ENCODE measurements at regions not wholly inside any gene's neighbourhood (a gene's known extent, or its start where the extent isn't known, plus 50 kb on each side); places are given as distances from the start of the nearest gene placed in this dataset.

DNA sequence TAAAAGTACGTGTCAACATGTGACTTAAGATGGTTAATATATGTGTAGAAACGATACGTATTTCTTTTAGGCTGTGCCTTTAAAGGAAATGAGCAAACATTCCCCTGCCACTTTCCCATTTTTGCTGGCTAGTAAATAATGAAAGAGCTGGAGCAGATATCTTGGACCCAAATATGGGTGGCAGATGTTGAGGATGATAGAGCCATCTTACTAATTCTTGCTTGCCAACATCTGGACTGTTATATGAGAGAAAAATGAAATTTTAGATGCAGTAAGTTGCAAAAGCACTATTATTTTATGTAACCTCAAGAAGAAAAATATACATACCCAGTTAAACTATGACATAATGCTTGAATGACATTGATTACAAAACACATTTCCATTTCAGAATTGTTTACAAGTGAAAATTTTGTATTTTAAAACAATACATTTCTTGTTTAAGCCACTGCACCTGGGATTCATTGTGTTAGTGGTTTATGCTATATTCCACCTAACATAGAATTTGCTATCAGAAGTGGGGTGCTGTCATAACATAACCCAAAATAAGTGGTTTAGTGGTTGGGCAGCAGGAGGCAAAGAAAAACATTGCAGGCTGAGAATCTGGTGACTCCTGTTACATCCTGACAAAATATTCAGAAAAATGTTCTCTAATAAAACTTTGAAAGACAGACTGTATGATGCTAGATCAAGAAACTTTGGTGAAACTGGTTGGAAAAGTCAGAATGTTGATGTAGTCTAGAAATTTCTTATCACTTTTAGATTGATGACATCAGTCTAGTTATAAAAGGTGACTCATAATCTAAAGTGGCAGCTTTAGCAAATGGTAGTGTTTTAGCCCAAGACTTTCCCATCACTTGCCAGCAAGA is 305.0 kb downstream of the PTEN start:
- no peak for DNase-seq (ENCODE audit: low read depth, low spot score)

DNA sequence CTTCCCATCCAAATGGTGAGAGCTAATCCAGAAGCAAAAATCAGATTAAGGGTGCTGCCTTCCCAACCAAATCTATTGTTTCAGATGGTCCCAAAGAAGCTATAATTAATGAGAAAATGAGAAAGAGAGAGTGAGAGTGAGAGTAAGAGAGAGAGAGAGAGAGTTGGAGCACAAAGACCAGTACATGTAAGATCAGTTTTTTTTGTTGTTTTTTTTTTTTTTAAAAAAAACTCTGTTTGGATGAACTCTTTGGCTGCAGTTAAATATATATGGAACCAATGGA is 305.6 kb downstream of the PTEN start:
- DNase-seq (ENCODE audit: low read depth, low spot score): no peak

DNA sequence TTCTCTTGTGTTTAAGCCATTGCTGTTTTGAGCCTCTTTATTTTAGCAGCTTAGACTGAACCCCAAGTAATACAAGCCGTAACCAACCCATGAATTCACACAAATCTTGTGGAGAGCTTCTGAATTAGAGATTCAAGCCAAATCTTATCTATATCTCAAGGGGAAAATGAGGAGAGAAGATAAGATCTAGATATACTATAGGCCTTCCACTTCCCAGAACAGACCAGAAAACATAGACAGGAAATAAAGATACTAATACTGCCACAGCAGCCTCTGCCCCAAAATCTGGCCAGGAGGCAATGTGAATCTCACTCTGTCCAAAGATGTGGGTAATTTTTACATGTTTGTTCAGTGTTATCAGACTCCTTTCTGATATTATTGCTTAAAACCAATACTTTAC is 307.2 kb downstream of the PTEN start:
- no peak for DNase-seq (ENCODE audit: low read depth, low spot score)

DNA sequence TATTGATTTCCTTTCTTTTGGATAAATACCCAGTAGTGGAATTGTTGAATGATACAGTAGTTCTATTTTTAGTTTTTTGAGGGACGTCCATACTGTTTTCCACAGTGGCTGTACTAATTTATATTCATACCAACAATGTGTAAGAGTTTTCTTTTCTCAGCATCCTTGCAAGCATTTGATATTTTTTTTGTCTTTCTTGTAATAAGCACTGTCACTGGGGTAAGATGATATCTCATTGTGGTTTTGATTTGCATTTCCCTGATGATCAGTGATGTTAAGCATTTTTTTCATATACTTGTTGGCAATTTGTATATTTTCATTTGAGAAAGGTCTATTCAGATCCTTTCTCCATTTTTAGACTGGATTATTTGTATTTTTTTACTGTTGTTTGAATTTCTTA is 308.7 kb downstream of the PTEN start:
- DNase-seq (ENCODE audit: low read depth, low spot score): no peak

DNA sequence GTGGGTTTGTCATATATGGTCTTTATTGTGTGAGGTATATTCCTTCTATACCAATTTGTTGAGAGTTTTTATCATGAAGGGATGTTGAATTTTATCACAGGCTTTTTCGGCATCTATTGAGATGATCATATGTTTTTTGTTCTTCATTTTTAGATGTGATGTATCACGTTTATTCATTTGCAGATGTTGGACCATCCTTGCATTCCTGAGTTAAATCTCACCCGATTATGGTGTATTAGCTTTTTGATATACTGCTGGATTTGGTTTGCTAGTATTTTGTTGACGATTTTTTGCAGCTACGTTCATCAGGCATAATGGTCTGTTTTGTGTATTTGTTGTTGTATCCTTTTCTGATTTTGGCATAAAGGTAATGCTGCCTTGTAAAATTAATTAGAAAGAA is 311.0 kb downstream of the PTEN start:
- DNase-seq (ENCODE audit: low read depth, low spot score): no peak

DNA sequence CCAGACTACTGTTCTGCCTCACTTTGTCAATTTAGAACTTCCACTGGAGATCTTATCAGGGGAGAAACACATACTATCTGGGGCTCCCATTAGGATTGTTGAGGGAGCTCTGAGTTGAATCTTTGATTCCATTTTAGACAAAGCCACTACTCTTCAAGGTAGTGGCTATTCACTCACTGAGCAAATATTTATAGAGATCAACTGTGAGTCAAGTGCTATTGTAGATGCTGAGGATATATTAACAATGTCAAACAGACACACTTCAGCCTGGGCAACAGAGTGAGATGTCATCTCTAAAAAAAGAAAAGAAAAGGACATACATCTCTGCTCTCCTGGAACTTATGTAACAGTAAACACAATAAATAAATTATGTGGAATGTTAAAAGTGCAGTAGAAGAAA is 315.3 kb downstream of the PTEN start:
- no peak for DNase-seq (ENCODE audit: low read depth, low spot score)

DNA sequence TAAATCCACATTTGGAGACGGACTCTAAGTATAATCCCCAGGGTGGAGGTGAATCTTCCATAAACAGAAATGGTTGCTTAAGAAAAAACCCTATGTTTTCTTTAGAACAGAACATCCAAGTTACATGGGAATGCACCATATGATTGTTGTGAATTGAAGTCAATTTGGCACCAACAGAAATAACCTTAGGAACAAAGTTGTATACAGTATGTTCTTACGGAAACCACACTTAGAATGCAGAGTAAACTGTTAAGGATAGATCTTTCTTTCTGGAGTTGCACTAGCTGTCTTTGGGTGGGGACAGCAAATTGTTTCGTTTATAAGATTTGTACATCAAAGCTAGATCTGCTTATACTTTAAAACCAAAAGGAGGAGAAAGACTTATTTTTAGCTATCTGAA is 316.4 kb downstream of the PTEN start:
- DNase-seq (ENCODE audit: low read depth, low spot score): no peak

DNA sequence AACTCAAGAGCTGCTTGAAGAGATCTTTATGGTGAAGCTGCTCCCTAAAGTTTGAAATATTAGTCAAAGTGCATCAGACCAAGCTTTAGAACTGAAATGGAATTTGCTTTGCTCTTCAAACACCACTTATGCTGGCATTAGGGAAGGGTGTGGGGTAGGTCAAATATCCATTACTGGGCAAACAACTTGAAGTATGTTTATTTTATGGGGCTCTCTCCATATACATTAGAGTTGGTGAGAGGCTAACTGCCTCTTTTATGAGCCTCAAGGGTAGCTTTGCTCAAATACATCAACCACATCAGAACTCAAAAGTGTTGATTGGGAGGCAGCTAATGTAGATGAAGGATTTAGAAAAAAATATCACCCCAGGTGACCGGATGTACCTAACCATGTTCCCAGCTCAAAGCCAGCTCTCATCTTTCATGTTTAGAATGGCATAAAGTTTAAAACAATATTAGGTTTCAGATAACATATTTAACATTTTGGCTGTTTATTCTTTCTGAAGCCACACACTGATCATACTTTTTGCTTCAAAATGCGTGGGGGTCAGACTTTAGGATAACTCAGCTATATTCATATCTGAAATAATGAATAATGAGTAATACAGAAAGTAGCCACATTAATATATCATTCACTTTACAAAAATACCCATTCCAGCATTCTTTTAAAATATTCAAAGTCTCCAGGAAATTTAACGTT is 318.6 kb downstream of the PTEN start:
- no peak for DNase-seq (ENCODE audit: low read depth, low spot score)

DNA sequence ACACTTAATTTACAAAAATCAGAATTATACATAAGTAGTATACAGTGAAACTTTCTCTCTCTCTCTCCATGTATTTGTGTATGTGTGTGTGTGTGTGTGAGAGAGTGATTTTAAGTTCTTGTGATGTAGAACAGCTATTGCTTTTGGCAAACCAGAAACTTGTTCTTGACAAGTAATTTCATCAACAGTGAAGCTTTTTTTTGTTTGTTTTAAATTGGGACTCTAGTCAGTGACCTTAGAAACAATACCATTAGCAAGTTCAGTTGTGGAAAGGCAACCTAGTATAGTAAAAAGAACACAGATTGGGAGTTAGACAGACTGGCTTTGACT is 319.1 kb downstream of the PTEN start:
- DNase-seq (ENCODE audit: low read depth, low spot score): no peak

DNA sequence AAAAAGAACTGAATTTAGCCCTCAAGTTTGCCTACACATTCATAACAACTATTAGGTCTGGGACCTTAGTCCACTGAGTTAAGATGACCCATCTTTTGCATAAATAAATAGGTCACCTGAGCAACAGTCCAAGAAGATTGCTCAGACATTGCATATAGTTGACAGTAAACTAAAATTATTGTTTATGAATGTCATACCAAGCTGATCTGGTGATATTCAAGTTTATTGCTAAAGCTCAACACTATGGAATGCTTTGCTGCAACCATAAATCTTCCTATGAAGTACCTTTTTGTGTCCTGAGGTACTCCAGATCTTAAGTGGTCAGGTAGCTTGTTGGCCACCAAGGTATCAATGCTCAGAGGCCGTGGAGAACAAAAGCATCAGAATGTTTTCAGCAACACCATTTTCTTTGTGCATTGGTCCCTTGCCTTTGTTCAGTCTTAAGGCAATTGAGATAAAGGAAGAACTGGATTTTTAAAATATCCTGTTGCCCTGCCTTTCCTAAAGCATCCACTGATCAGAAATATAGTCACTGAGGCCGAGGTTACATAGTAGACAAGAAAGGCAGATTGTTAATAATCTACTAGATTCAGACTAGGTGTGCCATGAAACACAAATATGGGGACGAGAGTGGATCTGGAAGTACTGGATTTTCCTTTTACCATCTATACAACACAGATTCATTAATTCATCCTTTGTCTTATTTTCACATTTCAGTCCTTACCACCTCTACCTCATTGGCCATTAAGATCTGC is 321.3 kb downstream of the PTEN start:
- DNase-seq (ENCODE audit: low read depth, low spot score): no peak

DNA sequence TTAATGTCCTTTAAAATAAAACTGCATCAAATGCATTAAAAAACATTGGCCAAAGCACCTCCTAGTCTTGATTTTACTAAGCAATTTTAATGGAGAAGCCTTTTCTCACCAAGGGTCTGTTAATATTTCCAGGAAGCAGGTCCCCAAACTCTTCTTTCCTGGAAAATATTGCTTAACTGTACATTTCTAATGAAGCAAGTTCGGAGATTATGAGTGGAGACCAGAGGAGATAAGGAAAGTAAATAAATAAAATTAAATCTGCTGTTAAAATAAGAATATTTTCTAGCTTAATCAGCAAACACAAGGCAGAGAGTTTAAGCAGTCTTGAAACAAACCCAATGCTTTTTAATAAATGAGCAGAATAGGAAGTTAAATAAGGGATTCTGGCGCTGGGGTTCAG is 322.4 kb downstream of the PTEN start:
- no peak for DNase-seq (ENCODE audit: low read depth, low spot score)

DNA sequence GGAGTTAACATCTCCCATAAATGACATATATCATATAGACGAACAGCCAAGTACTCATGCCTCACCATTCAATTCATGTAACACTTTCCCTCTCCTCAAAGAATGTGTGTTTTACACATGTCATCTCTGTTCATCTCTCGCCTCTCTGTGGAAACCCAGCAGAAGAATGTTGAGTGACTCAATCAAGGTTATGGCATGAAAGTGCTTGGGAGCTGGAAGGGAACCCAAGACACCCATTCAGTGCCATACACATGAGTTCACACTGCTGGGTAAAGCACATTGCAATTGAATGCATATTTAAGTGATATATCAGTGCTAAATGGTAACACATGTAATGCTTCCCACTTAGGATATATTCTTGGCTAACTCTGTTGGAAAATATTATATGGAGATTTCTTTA is 322.9 kb downstream of the PTEN start:
- no peak for DNase-seq (ENCODE audit: low read depth, low spot score)

DNA sequence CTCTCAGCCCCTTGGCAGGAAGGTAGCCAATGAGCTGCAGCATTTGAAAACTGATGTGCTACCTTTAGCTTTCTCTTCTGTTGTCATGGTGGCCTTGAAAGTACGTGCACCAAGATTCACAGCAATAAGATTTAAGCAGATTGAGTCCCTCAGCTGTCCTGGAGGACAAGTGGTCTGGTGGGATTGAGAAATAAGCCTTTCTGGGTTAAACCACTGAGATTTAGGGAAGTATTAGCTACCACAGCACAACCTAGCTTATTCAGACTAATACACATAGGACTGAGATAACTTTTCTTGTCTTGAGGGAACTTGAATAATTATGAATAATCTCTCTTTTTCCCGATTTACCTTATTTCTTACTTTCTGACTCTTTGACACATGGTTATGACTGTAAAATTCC is 324.0 kb downstream of the PTEN start:
- no peak for DNase-seq (ENCODE audit: low read depth, low spot score)

DNA sequence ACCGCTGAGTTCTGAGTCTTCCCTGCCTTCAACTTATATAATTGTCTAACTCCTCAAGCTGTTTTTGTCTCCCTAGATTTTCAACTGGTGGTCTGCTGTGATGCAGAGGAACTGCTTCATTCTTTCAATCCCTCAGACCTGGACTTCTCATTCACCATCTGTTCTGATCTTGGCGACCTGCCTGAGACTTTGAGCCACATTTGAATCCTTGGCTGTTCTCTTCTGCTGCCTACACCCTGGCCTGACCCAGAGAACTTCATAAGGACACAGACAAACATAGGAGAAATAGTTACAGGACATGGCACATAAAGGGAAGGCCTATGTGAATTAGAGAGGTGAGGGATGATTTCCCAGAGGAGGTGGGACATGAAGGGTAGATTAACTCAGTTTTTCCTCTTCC is 326.7 kb downstream of the PTEN start:
- no peak for DNase-seq (ENCODE audit: low read depth, low spot score)

DNA sequence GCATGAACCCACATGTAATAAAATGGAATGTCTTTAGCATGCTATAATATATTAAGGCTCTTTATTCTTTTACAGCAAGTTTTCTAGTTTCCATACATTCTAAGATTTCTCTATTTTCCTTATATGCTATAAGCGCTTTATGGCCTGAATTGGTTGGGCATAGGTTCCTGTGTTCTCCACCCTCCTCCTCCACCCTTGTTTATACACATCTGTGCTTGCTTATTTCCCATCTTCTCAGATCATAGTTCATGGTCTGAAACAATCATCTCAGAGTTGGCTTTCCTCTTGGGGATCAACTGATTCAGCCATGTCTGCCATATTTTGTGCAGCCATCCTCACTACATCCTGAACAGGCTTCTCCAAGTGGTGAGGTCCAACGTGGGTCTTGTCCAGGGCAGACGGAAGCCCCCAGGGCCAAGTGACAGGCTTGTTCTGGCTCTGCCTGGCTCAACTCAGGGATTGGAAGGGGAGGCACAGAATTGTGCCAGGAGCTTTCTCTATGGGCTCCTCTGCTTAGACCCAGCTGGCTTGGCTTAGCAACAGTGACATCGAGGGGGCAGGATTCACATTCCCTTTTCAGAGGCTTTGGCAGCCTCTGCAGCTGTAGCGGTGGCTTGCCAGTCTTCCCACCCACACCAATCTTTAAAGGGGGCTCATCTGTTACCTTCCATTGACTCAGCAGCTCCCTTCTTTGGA is 327.3 kb downstream of the PTEN start:
- no peak for DNase-seq (ENCODE audit: low read depth, low spot score)

DNA sequence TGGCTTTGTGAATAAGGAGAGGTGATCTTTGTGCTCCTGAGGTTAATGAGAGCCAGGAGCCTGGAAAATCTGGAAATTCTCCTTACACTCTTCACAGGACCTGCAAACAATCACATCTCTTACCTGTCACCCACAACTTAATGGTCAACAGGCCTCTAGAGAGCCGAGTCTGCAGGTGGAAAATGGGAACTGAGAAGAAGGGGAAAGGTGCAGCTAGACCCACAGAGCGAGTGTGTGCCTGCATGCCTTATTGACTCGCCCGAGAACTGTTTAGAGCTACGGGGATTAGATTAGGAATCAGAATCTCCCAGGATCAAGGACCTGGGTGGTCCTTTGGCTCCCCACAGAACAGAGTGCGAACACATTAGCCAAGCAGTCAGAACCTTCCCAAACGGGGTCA is 329.6 kb downstream of the PTEN start:
- DNase-seq (ENCODE audit: low read depth, low spot score): no peak

DNA sequence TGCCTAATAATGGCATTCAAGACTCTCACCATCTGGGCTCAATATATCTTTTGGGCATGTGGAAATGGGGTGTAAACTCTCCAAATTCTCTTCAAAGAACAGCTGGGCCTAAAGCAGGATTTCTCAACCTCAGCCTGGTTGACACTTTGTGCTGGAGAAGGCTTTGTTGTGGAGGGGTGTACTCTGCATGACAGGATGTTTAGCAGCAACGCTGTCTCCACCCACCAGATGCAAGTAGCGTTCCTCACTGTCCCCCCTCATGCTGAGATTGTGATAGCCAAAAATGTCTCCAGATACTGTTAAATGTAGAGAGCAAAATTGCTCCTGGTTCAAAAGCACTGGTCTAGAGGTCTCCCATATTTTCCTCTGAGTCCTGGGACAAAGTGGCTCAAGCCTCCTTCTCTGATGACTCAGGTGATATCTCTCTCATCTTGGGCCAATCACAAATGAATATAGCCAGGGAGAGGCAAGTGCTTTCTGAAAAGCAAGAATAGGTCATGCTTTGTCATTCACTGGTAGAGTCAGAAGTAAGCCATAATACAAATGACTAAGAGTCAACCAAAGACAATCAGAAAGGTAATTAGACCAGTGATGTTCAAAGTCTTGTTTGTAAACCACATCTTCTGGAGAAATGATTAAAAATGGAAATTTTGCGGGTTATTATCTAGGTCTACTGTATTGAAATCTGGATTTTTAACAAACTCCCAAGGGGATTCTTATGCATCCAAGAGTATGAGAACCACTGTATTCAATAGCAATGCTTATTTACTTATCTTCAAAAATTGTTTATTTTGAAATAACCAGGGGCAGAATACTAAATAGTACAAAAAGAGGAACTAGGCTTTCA is 330.8 kb downstream of the PTEN start:
- DNase-seq (ENCODE audit: low read depth, low spot score): no peak

DNA sequence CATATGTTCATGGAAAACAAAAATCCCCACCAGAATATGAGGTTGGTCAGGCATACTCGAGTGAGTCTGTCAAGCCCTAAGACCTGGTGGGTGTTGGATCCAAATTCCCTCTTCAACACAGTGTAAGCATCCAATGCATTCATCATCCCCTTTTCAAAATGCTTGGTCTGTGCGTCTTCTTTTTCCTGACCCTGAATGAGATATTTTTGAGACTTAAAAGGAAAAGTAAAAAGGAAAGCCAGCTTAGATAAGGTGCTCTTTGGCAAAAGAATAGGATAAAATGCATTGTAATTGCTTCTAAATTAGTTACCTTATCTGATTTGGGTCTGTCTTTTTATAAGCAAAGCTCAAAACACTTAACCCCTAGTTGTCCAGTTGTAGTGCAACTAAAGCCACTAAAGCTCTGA is 331.5 kb downstream of the PTEN start:
- DNase-seq (ENCODE audit: low read depth, low spot score): no peak

DNA sequence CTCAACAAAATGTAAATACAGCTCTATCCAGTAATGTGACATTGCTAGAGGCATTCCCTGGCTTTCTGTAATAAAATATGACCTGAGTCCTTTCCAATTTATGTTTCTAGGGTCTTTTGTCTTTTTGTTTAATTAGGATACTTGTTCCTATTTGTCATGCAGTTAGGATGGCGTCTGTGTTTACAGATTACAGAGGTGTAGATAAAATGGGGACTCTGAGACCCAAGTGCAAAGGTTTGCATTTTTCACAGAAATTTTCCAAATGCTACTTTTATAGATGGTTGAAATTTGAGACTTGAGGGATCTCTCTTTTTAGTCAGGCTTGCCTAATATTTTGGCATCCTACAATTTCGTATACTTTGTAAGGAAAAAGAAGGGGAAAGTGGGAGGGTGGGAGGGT is 332.4 kb downstream of the PTEN start:
- no peak for DNase-seq (ENCODE audit: low read depth, low spot score)

DNA sequence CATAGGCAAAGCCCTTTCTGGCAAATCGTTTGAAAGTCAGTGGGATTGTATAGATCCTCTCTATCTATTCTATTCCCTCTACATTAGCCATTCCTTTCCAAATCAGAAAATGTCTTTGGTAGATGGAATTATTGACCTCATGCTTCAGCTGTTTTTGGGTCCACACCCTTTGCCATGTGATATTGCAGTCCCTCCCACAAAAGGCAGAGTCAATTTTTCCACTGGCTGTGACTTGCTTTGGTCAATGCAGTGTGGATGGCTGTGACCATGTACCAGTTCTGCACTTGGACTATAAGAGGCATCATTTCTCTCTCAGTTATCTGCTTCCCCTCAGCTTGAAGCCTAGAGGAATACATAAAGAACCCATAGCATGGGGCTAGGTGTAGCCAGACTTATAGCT is 332.9 kb downstream of the PTEN start:
- no peak for DNase-seq (ENCODE audit: low read depth, low spot score)

DNA sequence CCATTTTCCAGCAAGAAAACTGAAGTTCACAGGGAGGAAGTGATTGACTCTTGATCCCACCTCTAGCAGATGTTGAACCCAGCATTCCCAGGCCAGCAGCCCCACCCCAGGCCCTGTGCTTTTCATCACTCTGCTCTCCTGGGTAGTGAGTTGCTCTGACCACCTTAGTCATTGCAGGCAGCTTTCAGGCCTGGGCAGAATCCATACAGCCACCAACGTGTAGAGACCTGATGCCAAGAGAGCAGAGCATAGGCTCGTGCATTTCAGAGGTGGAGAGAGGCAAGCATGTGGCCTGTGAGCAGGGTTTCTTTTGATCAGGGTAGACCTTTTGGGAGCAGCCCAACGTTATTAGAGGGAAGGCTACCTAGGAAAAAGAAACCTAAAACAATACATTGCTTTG is 334.6 kb downstream of the PTEN start:
- no peak for DNase-seq (ENCODE audit: low read depth, low spot score)
